ENCODE measurements at regions not wholly inside any gene's neighbourhood (a gene's known extent, or its start where the extent isn't known, plus 50 kb on each side); places are given as distances from the start of the nearest gene placed in this dataset.
A peak's percentile ranks its signal among the peaks of the same experiment; 100 is the strongest.

- in situ Hi-C loops (cut with HindIII; ENCODE audit: low pct_unique_long_range_greater_than_20kb, low sequenced_read_pairs): no loop called here
- no peak for TF ChIP-seq JUND (IDR thresholded peaks at IDR 0.05; ENCODE audit: low read depth)
- DNase-seq (ENCODE audit: low read depth in 1 of 2, low spot score in 1 of 2): peak in 1 of 2 experiments; percentile 30
These were observed 279.0 kb upstream of the VCX3A start for GRCh38 chrX:6813836-6814370.

- in situ Hi-C loops (cut with HindIII; ENCODE audit: low pct_unique_long_range_greater_than_20kb, low sequenced_read_pairs): no loop called here
- DNase-seq (ENCODE audit: low read depth in 1 of 2, low spot score in 1 of 2): no peak
- no peak for TF ChIP-seq JUND (IDR thresholded peaks at IDR 0.05; ENCODE audit: low read depth)
These were observed 277.2 kb upstream of the VCX3A start for GRCh38 chrX:6812087-6812486.

- in situ Hi-C loops (cut with HindIII; ENCODE audit: low pct_unique_long_range_greater_than_20kb, low sequenced_read_pairs): no loop called here
- no peak for DNase-seq (ENCODE audit: low read depth in 1 of 2, low spot score in 1 of 2)
- no peak for TF ChIP-seq JUND (IDR thresholded peaks at IDR 0.05; ENCODE audit: low read depth)
These were observed 275.9 kb upstream of the VCX3A start for GRCh38 chrX:6810776-6811175.

- in situ Hi-C loops (cut with HindIII; ENCODE audit: low pct_unique_long_range_greater_than_20kb, low sequenced_read_pairs): no loop called here
- no peak for TF ChIP-seq JUND (IDR thresholded peaks at IDR 0.05; ENCODE audit: low read depth)
- DNase-seq (ENCODE audit: low read depth in 1 of 2, low spot score in 1 of 2): no peak
These were observed 268.7 kb upstream of the VCX3A start for GRCh38 chrX:6803607-6804006.

- in situ Hi-C loops (cut with HindIII; ENCODE audit: low pct_unique_long_range_greater_than_20kb, low sequenced_read_pairs): no loop called here
- TF ChIP-seq JUND (IDR thresholded peaks at IDR 0.05; ENCODE audit: low read depth): no peak
- no peak for DNase-seq (ENCODE audit: low read depth in 1 of 2, low spot score in 1 of 2)
These were observed 258.1 kb upstream of the VCX3A start for GRCh38 chrX:6793000-6793399.

- no peak for DNase-seq (ENCODE audit: low read depth in 1 of 2, low spot score in 1 of 2)
- in situ Hi-C loops (cut with HindIII; ENCODE audit: low pct_unique_long_range_greater_than_20kb, low sequenced_read_pairs): no loop called here
- TF ChIP-seq JUND (IDR thresholded peaks at IDR 0.05; ENCODE audit: low read depth): no peak
These were observed 249.0 kb upstream of the VCX3A start for GRCh38 chrX:6783912-6784311.

- TF ChIP-seq JUND (IDR thresholded peaks at IDR 0.05; ENCODE audit: low read depth): no peak
- DNase-seq (ENCODE audit: low read depth in 1 of 2, low spot score in 1 of 2): no peak
- in situ Hi-C loops (cut with HindIII; ENCODE audit: low pct_unique_long_range_greater_than_20kb, low sequenced_read_pairs): no loop called here
These were observed 247.9 kb upstream of the VCX3A start for GRCh38 chrX:6782831-6783230.

- DNase-seq (ENCODE audit: low read depth in 1 of 2, low spot score in 1 of 2): no peak
- in situ Hi-C loops (cut with HindIII; ENCODE audit: low pct_unique_long_range_greater_than_20kb, low sequenced_read_pairs): no loop called here
- TF ChIP-seq JUND (IDR thresholded peaks at IDR 0.05; ENCODE audit: low read depth): no peak
These were observed 243.9 kb upstream of the VCX3A start for GRCh38 chrX:6778544-6779503.

- in situ Hi-C loops (cut with HindIII; ENCODE audit: low pct_unique_long_range_greater_than_20kb, low sequenced_read_pairs): no loop called here
- no peak for DNase-seq (ENCODE audit: low read depth in 1 of 2, low spot score in 1 of 2)
- no peak for TF ChIP-seq JUND (IDR thresholded peaks at IDR 0.05; ENCODE audit: low read depth)
These were observed 242.5 kb upstream of the VCX3A start for GRCh38 chrX:6777238-6778002.

- DNase-seq (ENCODE audit: low read depth in 1 of 2, low spot score in 1 of 2): no peak
- TF ChIP-seq JUND (IDR thresholded peaks at IDR 0.05; ENCODE audit: low read depth): no peak
- in situ Hi-C loops (cut with HindIII; ENCODE audit: low pct_unique_long_range_greater_than_20kb, low sequenced_read_pairs): no loop called here
These were observed 236.0 kb upstream of the VCX3A start for GRCh38 chrX:6770936-6771335.

- DNase-seq (ENCODE audit: low read depth in 1 of 2, low spot score in 1 of 2): no peak
- no peak for TF ChIP-seq JUND (IDR thresholded peaks at IDR 0.05; ENCODE audit: low read depth)
- in situ Hi-C loops (cut with HindIII; ENCODE audit: low pct_unique_long_range_greater_than_20kb, low sequenced_read_pairs): no loop called here
These were observed 234.0 kb upstream of the VCX3A start for GRCh38 chrX:6768881-6769280.

GRCh38 chrX:6761251-6761650 is 226.3 kb upstream of the VCX3A start:
- no peak for TF ChIP-seq JUND (IDR thresholded peaks at IDR 0.05; ENCODE audit: low read depth)
- in situ Hi-C loops (cut with HindIII; ENCODE audit: low pct_unique_long_range_greater_than_20kb, low sequenced_read_pairs): no loop called here
- no peak for DNase-seq (ENCODE audit: low read depth in 1 of 2, low spot score in 1 of 2)
